WTC11 (cell line): ENCODE measurements at regions not wholly inside any gene's neighbourhood (a gene's known extent, or its start where the extent isn't known, plus 50 kb on each side); places are given as distances from the start of the nearest gene placed in this dataset.

Source experiments
- ATAC-seq: fragments of 200-7000 bp; cut with Tn5 transposase; 2 replicates; pipeline ENCODE4 v1.10.0; 2021; ENCODE audit warnings: mild to moderate bottlenecking, moderate library complexity
- CTCF ChIA-PET: fragments of 300-600 bp; sonication (Branson Sonifier 250); formaldehyde crosslinking; loops from one replicate; lab custom pipeline; 2021; ENCODE audit warnings: antibody characterized with exemption; lab: Charles Lee
- POLR2A ChIA-PET: fragments of 350-600 bp; sonication (Branson Sonifier 250); formaldehyde crosslinking; loops from one replicate; lab custom pipeline; 2021; ENCODE audit warnings: antibody characterized with exemption; lab: Charles Lee
- DNase-seq: peaks from one replicate; pipeline ENCODE4 v3.0.0; 2021; ENCODE audit warnings: low spot score
- H3K27ac Mint-ChIP-seq: 2 replicates; pipeline ENCODE4 v1.8.0; 2021; ENCODE audit warnings: mixed read lengths
- H3K27me3 Mint-ChIP-seq: 2 replicates; pipeline ENCODE4 v1.8.0; 2021; ENCODE audit warnings: low read depth, mild to moderate bottlenecking, moderate library complexity, mixed read lengths
- H3K36me3 Mint-ChIP-seq: 2 replicates; pipeline ENCODE4 v1.8.0; 2021; ENCODE audit warnings: mixed read lengths
- H3K4me1 Mint-ChIP-seq: 2 replicates; pipeline ENCODE4 v1.8.0; 2022; ENCODE audit warnings: mixed read lengths
- H3K4me3 Mint-ChIP-seq: 2 replicates; pipeline ENCODE4 v1.8.0; 2021; ENCODE audit warnings: mild to moderate bottlenecking, moderate library complexity, mixed read lengths
- H3K9me3 Mint-ChIP-seq: 2 replicates; pipeline ENCODE4 v1.8.0; 2021; ENCODE audit warnings: mixed read lengths
- AR ChIP-seq: fragments of 250-450 bp; sonication (Bioruptor Pico); IDR thresholded peaks from 2 replicates; pipeline ENCODE4 v1.9.0; 2021; ENCODE audit warnings: mild to moderate bottlenecking
- ARID4B ChIP-seq: sonication (generic); formaldehyde crosslinking; IDR thresholded peaks from 2 replicates; pipeline ENCODE4 v1.8.0; 2023; ENCODE audit warnings: missing genetic modification reagents, mild to moderate bottlenecking, borderline replicate concordance
- ATF1 ChIP-seq: sonication (generic); formaldehyde crosslinking; IDR thresholded peaks from 2 replicates; pipeline ENCODE4 v1.8.1; 2023; ENCODE audit warnings: mild to moderate bottlenecking, moderate library complexity, missing genetic modification reagents
- CTCF ChIP-seq: fragments of 200-600 bp; IDR thresholded peaks from 2 replicates; pipeline ENCODE4 v1.8.0; 2022; ENCODE audit warnings: antibody characterized with exemption
- E2F5 ChIP-seq: sonication (generic); formaldehyde crosslinking; IDR thresholded peaks from 2 replicates; pipeline ENCODE4 v1.8.1; 2022; ENCODE audit warnings: mild to moderate bottlenecking, moderate library complexity, missing genetic modification reagents
- ESRRA ChIP-seq: sonication (generic); formaldehyde crosslinking; IDR thresholded peaks from 2 replicates; pipeline ENCODE4 v1.8.1; 2022; ENCODE audit warnings: mild to moderate bottlenecking, missing genetic modification reagents, borderline replicate concordance
- FOXP4 ChIP-seq: sonication (generic); formaldehyde crosslinking; IDR thresholded peaks from 2 replicates; pipeline ENCODE4 v1.8.0; 2022; ENCODE audit warnings: mild to moderate bottlenecking, missing genetic modification reagents
- GTF2I ChIP-seq: fragments of 250-450 bp; sonication (Bioruptor Pico); conservative IDR thresholded peaks from 2 replicates; pipeline ENCODE4 v1.4.0; 2021; ENCODE audit warnings: mild to moderate bottlenecking
- HMGA2 ChIP-seq: fragments of 250-450 bp; sonication (Bioruptor Pico); IDR thresholded peaks from 2 replicates; pipeline ENCODE4 v1.4.0; 2021; ENCODE audit warnings: mild to moderate bottlenecking, moderate library complexity
- MAX ChIP-seq: sonication (generic); formaldehyde crosslinking; IDR thresholded peaks from 2 replicates; pipeline ENCODE4 v1.8.0; 2022; ENCODE audit warnings: mild to moderate bottlenecking, missing genetic modification reagents
- MLX ChIP-seq: sonication (generic); formaldehyde crosslinking; IDR thresholded peaks from 2 replicates; pipeline ENCODE4 v1.8.1; 2023; ENCODE audit warnings: mild to moderate bottlenecking, missing genetic modification reagents, moderate library complexity
- MYBL2 ChIP-seq: sonication (generic); formaldehyde crosslinking; IDR thresholded peaks from 2 replicates; pipeline ENCODE4 v1.8.1; 2023; ENCODE audit warnings: mild to moderate bottlenecking, moderate library complexity, missing genetic modification reagents
- OVOL2 ChIP-seq: fragments of 250-450 bp; sonication (Bioruptor Pico); IDR thresholded peaks from 2 replicates; pipeline ENCODE4 v1.9.0; 2021; ENCODE audit warnings: mild to moderate bottlenecking, borderline replicate concordance
- TCF7 ChIP-seq: sonication (generic); formaldehyde crosslinking; IDR thresholded peaks from 2 replicates; pipeline ENCODE4 v1.8.0; 2022; ENCODE audit warnings: mild to moderate bottlenecking, low read depth, missing genetic modification reagents, moderate library complexity
- TEAD1 ChIP-seq: sonication (generic); formaldehyde crosslinking; IDR thresholded peaks from 2 replicates; pipeline ENCODE4 v1.8.0; 2022; ENCODE audit warnings: mild to moderate bottlenecking, missing genetic modification reagents
- USF1 ChIP-seq: sonication (generic); formaldehyde crosslinking; IDR thresholded peaks from 2 replicates; pipeline ENCODE4 v1.8.0; 2022; ENCODE audit warnings: mild to moderate bottlenecking, missing genetic modification reagents
- USF2 ChIP-seq: sonication (generic); formaldehyde crosslinking; IDR thresholded peaks from 2 replicates; pipeline ENCODE4 v1.8.1; 2023; ENCODE audit warnings: mild to moderate bottlenecking, missing genetic modification reagents, moderate library complexity
- ZNF396 ChIP-seq: fragments of 250-450 bp; sonication (Bioruptor Pico); IDR thresholded peaks from 2 replicates; pipeline ENCODE4 v1.8.0; 2021; ENCODE audit warnings: mild to moderate bottlenecking, moderate library complexity, borderline replicate concordance
- ZSCAN18 ChIP-seq: fragments of 250-450 bp; sonication (Bioruptor Pico); IDR thresholded peaks from 2 replicates; pipeline ENCODE4 v2.1.2; 2022; ENCODE audit warnings: mild to moderate bottlenecking, moderate library complexity

GRCh38 chr13:50129706-50130122, 114.5 kb downstream of the KCNRG start:
- ChIA-PET POLR2A (interaction anchor here (0.5 to 1.6 kb wide), 3 partner anchors 27 to 407 kb away, joined by 4 to 8 read pairs (median 6); no protein-coding TSS in a partner anchor), CTCF (interaction anchor here (1.2 to 1.6 kb wide), 2 partner anchors 153 to 193 kb away, joined by 3 to 4 read pairs; no protein-coding TSS in a partner anchor)
- Mint-ChIP-seq H3K4me1 (peaks cover 68% of the 10 kb centered on the region), H3K27me3 (peaks cover 90% of the 10 kb centered on the region), H3K27ac (no peak overlapping the region), H3K36me3 (no peaks in the 10 kb centered on the region), H3K4me3 (peak overlapping the region; percentile 75), H3K9me3 (no peaks in the 10 kb centered on the region)
- DNase-seq (peak; percentile 49), ATAC-seq (peak; percentile 1)
- no peak for TF ChIP-seq TCF7
- no peak for TF ChIP-seq FOXP4 (CRISPR knock-in tag)
- no peak for TF ChIP-seq ESRRA (CRISPR knock-in tag)
- TF ChIP-seq ATF1, result no peak
- no peak for TF ChIP-seq MLX (CRISPR knock-in tag)
- no peak for TF ChIP-seq CTCF
- no peak for TF ChIP-seq ZNF396
- no peak for TF ChIP-seq ARID4B (CRISPR knock-in tag)
- TF ChIP-seq OVOL2 (CRISPR knock-in tag), result no peak
- 0 out of 2 replicates have a peak, but pooled peaks have one; percentile 14 for TF ChIP-seq TEAD1 (CRISPR knock-in tag)
- no peak for TF ChIP-seq GTF2I
- TF ChIP-seq AR (CRISPR knock-in tag), result no peak
- TF ChIP-seq E2F5 (CRISPR knock-in tag), result no peak
- no peak for TF ChIP-seq ZSCAN18 (CRISPR knock-in tag)
- TF ChIP-seq MYBL2 (CRISPR knock-in tag), result no peak
- TF ChIP-seq USF2 (CRISPR knock-in tag), result peak; percentile 36; the same call in 1 of the 2 replicates
- TF ChIP-seq HMGA2 (CRISPR knock-in tag), result no peak
- no peak for TF ChIP-seq MAX (CRISPR knock-in tag)
- peak; percentile 59; the same call in 1 of the 2 replicates for TF ChIP-seq USF1
